NCI-H1105 (cell line): ENCODE measurements at regions not wholly inside any gene's neighbourhood (a gene's known extent, or its start where the extent isn't known, plus 50 kb on each side); places are given as distances from the start of the nearest gene placed in this dataset.

Source experiments
- DNase-seq: peaks from one replicate; lab custom pipeline; 2025; lab: John Stamatoyannopoulos, UW

DNA sequence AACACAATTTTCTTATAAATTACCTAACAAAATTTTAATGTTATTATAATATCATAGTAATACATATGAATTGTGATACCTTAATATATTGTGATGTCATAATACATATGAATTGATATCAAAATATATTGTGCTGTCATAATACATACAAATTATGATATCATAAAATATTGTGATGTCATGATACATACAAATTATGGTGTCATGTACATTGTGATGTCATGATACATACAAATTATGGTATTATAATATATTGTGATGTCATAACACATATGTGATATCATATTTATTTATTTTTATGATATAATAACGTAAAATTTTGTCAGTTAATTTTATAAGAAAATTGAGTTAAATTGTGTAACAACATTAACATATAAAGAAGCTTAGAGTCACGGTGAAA lies 1927.2 kb downstream of the TP53TG3F start:
- DNase-seq: no peak

DNA sequence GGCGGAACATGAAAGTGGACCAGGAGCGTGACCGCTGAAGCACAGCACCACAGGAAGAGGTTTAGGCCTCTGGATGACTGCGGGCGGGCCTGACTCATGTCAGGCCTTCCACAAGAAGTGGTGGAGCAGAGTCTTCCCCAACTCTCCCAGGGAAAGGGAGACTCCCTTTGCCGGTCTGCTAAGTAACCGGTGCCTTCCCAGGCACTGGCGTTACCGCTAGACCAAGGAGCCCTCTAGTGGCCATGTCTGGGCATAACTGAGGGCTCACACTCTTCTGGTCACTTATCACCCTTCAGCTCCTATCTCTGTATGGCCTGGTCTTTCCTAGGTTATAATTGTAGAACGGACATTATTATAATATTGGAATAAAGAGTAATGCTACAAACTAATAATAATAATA lies 1931.9 kb downstream of the TP53TG3F start:
- DNase-seq: peak; percentile 10

DNA sequence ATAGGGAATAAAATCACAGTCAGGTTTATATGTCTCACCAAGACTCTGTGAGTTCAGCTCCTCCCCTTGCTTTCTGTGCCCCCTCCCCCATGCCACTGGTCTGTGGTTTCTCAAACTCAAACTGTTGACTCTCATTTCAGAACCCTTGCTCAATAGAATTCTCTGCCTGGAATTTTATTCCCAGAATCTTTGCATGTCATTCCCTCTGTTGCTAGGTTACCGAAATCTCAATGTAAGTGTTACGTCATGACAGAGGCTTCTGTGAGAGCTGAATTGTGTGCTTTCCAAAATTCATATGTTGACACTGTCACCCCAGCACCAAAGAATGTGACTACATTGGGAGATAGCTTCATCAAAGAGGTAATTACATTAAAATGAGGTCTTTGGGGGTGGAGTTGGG lies 1938.8 kb downstream of the TP53TG3F start:
- DNase-seq: no peak

DNA sequence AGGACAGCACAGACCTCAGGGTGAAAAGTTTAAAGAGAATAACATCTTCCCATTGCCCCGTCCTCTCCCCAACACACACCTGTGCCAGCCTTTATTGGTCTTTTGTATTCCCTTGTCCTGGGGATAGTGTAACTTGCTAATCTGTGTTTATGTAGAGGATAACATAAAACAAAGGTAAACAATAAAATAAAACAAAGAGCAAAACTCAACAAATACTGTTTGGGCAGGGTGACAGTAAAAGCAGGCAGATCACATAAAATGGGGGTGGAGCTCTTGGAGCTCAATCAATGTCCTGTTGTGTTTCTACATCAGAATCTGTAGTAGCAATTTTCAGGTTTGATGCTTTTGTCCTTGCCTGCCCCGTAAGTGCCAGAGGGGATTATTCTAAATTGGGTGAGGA lies 1939.7 kb downstream of the TP53TG3F start:
- no peak for DNase-seq

DNA sequence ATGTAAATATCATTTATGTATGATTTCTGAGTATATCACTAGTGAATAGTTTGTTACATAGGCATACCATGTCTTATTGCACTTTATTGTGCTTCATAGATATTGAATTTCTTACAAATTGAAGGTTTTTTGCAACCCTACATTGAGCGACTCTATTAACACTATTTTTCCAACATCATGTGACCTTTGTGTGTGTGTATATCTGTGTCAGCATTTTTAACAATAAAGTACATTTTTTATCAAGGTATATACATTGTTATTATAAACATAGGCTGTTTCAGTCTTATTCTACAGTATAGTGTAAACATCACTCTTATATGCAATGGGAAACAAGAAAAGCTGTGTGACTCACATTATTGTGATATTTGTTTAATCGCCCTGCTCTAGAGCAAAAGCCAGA lies 1944.9 kb downstream of the TP53TG3F start:
- no peak for DNase-seq

DNA sequence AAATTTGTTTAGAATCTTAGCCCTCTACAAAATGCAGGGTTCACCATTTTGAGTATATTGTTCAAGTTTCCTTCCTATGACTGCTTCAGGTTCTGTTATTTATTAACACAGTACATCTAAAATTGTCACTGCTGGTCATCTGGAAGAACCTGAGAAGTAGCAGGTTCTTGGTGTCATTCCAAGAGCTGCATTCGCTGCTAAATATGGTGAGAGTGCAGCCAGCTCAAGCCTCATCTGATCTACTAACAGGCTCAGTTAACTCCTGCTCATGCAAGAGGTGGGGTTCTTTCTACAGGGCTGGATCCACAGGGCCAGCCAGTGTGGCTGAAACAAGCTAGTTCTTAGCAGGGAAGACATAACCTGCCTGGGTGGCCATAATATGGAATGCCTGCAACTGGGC lies 1946.1 kb downstream of the TP53TG3F start:
- DNase-seq: no peak

DNA sequence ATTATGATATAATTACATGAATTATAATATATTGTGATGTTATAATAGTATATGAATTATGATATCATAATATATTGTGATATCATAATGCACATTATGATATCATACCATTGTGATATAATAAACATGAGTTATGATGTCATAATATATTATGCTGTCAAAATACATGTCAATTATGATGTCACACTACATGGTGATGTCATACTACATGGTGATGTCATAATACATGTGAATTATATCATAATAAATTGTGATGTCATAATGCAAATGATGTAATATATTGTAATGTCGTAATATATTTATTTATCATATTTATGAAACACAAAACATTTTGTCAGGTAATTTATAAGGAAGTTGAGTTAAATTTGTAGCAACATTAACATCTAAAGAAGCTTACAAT lies 1950.1 kb downstream of the TP53TG3F start:
- no peak for DNase-seq

DNA sequence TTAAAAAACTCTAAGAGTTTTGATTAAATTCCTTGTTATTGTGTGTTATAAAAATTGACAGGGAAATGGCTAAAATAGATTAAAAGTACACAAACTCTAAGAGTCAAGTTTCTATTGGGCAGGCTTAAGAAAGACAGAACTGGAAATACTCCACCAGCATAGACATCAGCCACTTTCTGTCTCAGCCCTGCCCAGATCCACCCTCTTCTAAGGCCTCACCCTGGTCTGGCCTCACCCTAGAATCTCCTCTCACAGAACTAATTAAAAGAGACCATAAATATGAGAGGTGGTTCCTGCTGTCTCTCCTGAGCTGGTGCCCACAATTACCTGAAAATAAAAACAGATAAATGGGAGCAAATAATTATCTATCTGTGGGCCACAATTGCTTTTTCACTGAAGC lies 1951.0 kb downstream of the TP53TG3F start:
- DNase-seq: no peak

DNA sequence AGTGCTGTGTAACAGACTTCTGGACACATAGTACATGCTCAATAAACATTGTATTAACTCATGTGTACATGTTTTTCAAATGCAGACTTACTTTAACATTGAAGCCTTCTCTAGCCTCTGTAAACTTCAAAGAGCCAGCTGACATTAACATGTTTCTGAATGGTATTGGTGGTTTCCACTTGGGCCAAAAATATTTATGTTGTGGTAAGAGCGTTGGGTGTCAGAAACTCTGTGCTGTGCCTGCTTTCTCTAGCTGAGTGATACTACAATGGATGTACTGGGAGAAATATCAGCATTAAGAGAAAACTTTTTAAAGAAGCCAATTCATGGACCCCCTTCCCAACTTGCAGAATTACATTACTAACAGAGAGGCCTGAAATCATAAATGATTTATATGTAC lies 1951.7 kb downstream of the TP53TG3F start:
- no peak for DNase-seq

DNA sequence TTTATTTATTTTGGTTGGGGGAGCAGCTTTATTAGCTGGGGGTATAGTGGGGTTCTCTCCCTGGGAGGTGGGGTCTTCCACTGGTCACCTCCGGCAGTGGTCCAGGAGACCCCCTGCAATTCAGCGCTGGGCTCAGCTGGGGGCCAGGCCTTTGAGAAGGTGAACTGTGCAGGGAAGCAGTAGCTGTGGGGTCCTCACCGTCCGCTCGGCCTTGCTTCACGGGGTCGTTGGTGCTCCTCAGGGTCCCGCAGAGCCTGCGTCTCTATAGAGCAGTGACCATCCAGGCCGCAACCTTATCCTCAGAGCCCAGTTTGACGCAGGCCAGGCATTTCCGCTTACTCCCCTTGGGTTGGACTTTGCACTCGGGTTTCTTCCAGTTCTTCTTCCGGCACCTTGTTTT lies 1954.7 kb downstream of the TP53TG3F start:
- no peak for DNase-seq

DNA sequence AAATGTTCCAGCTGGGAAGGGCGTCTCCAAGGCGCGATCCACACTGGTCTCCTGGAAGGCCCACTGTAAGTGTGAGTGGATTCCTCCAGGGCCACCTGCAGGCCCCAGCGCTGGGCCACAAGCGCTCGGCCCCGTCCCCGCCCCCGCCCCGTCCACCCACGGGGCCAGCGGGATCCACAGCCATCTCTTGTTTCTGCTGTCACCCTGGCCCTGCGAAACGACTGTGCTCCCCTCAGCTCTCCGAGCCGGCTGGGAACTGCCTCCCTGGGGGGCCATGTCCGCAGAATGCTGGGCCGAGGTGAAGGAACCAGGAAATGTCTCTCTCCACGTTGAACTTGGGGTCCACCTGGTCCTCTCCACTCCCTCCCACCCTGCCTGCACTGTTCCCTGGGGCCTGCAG lies 1955.2 kb downstream of the TP53TG3F start:
- DNase-seq: no peak

DNA sequence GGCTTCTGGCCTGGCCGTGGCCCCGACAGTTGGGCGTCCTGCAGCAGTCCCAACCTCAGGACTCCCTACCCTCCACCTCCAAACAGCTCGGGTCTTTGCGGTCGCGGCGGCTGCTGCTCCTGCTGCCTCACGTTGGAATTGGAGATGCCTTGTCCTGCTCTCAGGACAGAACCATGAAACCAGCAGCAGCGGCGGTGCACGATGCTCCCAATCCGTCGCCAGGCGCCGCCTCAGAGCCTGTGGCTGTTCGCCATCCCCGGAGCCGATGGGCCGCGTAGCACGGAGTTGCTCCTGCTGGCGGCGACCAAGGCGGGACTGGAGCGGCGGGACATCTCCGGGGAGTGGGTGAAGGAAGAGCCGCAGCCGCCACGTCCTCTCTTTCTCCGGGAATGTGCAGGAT lies 1965.9 kb downstream of the TP53TG3F start:
- DNase-seq: no peak

DNA sequence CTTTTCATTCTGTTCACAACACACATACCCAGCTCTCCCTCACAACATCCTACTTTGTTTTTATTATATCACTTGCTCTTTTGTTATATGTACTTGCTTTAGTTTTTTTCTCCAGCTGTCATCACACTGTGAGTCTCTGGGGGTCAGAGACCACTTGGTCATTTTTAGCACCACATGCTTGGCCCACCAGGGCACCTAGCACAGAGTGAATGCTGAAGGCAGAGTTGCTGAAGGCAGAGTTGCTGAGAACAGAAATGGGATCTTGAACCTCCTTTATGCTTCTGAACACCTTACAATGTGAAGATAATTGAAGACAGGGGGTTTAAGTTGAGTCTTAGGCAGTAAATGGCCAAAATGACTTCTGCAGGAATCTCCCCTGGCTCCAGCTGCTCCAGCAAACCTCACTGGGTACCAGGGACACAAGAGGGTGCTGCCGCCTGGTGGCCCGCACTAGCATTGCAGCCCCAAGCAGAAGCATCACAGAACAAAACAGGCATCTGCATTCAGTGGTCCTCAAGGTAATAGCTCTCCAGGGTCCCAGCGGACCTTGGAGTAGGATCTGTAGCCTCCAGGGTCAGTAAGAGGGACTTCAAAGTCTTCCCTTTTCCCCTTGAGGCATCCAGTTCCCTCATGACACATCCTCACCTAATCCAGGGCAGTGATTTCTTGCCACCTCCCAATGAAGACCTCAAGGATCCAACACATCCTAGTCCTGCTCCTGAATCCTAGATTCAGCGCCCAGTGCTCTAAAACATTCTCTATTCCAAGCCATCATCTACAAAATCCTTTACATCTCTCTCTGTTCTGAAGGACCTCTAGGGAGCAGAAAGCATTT lies 1972.6 kb downstream of the TP53TG3F start:
- no peak for DNase-seq

DNA sequence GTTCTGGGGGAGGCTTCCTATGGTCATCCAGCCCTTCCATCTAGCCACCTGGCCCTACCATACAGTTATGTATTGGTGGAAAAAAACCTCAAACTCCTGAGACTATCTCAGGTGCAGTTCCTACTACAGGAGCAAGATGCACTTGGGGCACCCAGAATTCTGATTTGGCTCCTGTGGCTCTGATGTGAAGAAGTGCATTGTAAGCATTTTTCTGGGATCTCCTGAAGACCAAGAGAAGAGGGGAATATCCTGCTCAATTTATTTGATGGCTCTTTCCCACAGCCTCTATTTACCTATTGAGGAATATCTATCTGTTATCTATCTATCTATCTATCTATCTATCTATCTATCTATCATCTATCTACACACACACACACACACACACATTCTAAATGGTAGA lies 1981.5 kb downstream of the TP53TG3F start:
- no peak for DNase-seq

DNA sequence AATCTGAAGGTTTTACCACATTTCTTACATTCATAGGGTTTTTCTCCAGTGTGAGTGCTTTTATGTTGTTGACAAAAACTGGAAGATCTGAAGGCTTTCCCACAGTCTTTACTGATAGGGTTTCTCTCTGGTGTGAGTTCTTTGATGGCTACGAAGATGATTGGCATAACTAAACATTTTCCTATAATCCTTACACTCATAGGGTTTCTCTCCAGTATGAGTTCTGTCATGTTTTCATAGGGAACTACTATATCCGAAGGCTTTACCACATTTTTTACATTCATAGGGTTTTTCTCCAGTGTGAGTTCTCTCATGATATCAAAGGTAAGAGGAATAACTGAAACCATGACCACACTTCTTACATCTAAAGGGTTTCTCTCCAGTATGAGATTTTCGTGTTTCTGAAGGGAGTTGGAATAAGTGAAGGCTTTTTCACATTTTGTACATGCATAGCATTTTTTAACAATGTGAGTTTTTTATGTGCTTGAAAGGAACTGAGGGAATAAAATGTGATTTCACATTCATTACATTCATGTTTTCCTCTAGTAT lies 1987.7 kb downstream of the TP53TG3F start:
- DNase-seq: no peak

DNA sequence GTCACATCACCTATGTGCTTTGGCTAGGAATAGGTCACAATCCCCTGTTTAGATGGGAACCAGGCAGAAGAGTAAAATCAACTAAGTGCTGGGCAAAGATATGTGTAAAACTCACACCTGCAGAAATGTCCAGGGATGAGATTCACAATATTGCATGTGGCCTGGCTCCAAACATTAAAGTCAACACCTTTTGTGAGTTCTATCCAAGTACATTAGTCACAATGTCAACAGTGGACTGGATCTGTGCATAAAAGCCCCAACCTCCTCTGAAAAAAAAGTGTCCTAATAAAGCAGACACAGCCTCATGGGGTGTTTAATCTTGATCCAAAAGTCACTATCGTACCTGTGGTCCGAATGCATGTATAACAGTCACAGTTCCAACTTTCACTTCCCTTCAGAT lies 1990.3 kb downstream of the TP53TG3F start:
- no peak for DNase-seq

DNA sequence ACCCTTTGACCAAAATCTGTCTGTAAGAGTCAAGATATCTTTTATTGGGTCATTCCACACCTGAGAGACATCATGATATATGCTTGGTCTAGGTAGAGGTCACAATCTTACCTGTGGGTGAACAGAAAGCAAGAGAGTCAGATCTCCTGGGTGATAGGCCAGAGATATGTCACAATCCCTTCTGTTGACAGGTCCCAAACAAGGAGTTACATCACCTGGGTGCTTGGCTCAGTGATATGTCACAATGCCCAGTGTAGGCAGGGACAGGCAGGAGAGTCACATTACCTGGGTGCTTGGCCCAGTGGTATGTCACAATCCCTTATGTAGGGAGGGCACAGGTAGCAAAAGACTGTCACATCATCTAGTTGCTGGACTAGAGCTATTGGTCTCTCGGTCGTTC lies 1991.2 kb downstream of the TP53TG3F start:
- no peak for DNase-seq

DNA sequence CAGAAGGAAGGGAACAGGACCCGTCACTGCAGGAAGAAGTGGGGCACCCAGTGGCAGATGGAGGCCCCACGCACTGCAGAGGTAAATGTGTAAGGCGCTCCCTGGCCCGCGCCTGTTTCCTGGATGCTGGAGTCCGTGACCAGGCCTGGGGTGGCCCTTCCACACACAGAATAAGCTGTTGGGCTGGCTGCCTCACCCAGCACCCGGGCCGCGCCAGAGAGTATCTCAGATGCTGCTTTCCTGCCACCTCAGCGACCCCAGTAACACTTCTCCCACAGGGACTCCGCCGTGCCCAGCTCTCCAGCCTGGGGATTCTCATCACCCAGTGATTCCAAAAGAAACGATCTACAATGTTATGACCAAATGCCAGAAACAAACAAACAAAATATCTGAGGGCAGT lies 1993.1 kb downstream of the TP53TG3F start:
- DNase-seq: no peak

DNA sequence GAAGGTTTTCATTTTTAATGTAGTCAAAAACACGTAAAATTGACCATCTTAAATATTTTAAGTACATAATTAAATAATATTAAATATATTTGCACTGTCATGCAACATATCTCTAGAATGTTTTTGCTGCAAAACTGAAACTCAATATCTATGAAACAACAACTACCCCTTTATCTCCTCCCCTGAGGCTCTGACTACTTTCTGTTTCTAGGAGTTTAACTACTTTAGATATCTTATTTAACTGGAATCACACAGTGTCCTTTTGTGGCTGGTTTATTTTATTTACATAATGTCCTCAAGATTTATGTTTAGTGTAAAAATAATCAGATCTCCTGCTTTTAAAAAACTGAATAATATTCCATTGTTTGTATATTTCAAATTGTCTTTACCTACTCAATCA lies 2003.9 kb downstream of the TP53TG3F start:
- no peak for DNase-seq

DNA sequence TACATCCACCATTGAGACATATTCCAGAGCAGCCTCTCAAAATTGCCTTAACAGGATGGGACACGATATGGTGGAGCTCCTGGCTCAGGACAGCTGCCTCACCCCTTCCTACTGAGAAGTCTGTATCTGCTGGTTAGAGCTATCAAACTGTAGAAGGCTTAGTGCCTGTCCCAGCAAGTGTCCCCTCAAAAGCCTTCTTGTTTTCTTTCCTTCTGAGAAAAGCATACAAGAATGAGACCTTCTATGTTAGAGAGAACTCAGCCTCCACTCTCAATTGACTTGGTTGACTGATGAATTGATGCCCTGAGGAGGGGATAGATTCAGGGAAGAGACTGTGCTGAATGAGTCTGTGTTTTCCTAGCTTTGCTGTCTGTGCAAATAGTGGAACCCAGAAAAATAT lies 2020.9 kb downstream of the TP53TG3F start:
- no peak for DNase-seq

DNA sequence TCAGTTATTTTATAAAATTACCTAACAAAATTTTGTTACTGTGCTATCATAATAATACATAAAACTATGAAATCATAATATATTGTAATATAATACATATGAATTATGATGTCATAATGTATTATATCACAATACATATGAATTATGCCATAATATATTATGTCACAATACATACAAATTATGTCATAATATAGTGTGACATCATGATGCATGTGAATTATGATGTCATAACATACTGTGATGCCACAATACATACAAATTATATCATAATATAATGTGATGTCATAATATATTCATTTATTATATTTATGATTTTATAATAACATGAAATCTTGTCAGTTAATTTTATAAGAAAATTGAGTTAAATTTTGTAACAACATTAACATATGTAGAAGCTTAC lies 2021.6 kb downstream of the TP53TG3F start:
- no peak for DNase-seq

DNA sequence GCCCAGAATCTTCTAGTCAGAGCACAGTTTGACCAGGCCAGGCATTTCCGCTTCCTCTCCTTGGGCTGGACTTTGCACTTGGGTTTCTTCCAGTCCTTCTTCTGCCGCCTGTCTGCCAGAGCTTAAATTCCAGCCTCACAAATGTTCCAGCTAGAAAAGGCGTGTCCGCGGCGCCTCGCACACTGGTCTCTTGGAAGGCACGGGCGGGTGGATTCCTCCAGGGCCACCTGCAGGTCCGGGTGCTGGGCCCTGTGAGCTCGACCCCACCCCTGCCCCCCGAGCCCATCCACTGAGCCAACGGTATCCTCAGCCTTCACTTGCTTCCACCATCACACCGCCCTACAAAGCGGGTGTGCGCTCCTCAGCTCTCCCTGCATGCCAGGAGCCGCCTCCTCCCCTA lies 2026.5 kb downstream of the TP53TG3F start:
- no peak for DNase-seq

DNA sequence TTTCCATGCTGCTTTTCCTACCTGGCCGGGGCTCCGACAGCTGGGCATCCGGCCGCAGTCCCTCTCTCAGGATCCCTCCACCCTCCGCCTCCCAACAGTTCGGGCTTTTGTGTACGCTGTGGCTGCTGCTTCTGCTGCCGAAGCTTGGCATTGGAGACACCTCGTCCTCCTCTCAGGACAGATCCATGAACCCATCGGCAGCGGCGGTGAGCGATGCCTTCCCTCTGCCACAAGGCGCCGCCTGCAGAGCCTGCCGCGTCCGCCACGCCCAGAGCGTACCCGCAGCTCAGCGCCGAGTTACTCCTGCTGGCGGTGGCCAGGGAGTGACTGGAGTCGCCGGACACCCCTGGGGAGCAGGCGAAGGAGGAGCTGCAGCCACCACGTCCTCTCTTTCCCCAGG lies 2032.8 kb downstream of the TP53TG3F start:
- DNase-seq: peak; percentile 61

DNA sequence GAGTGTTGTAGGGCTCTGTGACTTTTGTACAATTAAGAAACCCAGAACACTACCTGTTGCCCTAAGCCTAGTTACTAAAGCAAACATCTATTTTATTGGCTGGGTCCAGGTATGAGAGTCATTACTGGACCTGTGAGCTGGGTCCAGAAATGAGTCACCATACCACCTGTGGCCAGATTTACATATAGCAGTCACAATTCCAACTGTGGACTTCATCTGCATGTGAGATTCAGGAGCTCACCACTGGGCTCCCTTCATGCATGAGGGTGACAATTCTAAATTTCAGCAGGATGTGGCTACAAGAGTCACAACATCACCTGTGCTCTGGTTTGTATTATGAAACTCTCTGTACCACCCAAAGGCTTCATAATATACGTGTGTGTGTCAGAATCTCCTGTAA lies 2038.0 kb downstream of the TP53TG3F start:
- DNase-seq: no peak
